Endothelial cell of umbilical vein (primary cell): ENCODE measurements at regions not wholly inside any gene's neighbourhood (a gene's known extent, or its start where the extent isn't known, plus 50 kb on each side); places are given as distances from the start of the nearest gene placed in this dataset.
"Not testable (repeated sequence)": the region's sequence is repeated elsewhere in the genome, so short reads cannot be mapped to it uniquely, and the experiment has no call there.

Experiments used
- BruUV-seq: library from RNA; stranded (reverse); fragments of 400-500 nt; replicated peaks from 2 replicates; lab custom pipeline; 2021; lab: Mats Ljungman, UMichigan
- CTCF ChIA-PET: fragments of 300-600, 350-600 bp; sonication (Branson Sonifier 250); formaldehyde crosslinking; loops from one replicate; lab custom pipeline; 2021; ENCODE audit warnings: antibody characterized with exemption, inconsistent platforms; lab: Charles Lee
- POLR2A ChIA-PET: fragments of 300-600, 350-600 bp; sonication (Branson Sonifier 250); formaldehyde crosslinking; loops from one replicate; lab custom pipeline; 2021; ENCODE audit warnings: antibody characterized with exemption, inconsistent platforms; lab: Charles Lee
- DNase-seq: peaks from one replicate; pipeline ENCODE4 v3.0.0-alpha.2; 2011; ENCODE audit warnings: low read depth, low spot score
- FAIRE-seq: peaks from 2 replicates; lab custom pipeline; 2011; peaks lifted over from hg19 to GRCh38; lab: Jason Lieb, UNC
- H2AFZ ChIP-seq: 2 replicates; pipeline ENCODE4 v1.6.0; 2012; ENCODE audit warnings: low read depth, low read length, control low read depth, inconsistent platforms
- H3K27ac ChIP-seq: 2 replicates; pipeline ENCODE4 v1.5.1; 2011; ENCODE audit warnings: low read depth, mild to moderate bottlenecking, control low read depth, low read length, moderate library complexity; ENCODE audit not compliant: insufficient read depth
- H3K27me3 ChIP-seq, 2 experiments: 2 replicates each; pipeline versions ENCODE4 v1.6.0 to v1.6.1; 2011; ENCODE audit warnings: low read length in 2 of 2, mixed read lengths in 1 of 2; ENCODE audit not compliant: control insufficient read depth in 2 of 2, insufficient read depth in 2 of 2
- H3K36me3 ChIP-seq, 2 experiments: 2 replicates in 1 of 2; 3 replicates in 1 of 2; pipeline ENCODE4 v1.5.1; 2011; ENCODE audit warnings: low read length in 2 of 2, mild to moderate bottlenecking in 1 of 2, moderate library complexity in 1 of 2; ENCODE audit not compliant: control insufficient read depth in 2 of 2, insufficient read depth in 2 of 2; ENCODE audit errors: extremely low read depth in 1 of 2
- H3K4me1 ChIP-seq: 3 replicates; pipeline ENCODE4 v1.5.1; 2011; ENCODE audit warnings: mild to moderate bottlenecking, low read length; ENCODE audit not compliant: control insufficient read depth, insufficient read depth; ENCODE audit errors: extremely low read depth
- H3K4me2 ChIP-seq: 2 replicates; pipeline ENCODE4 v1.6.1; 2011; ENCODE audit warnings: low read length, control low read depth, mixed read lengths; ENCODE audit not compliant: insufficient read depth
- H3K4me3 ChIP-seq, 3 experiments: fragments of 200-600 bp in 1 of 3; sonication (generic), shearing (Covaris generic) in 1 of 3; replicated peaks in 1 of 3; 2 replicates each; pipeline ENCODE4 v1.5.1; 2011 to 2016; ENCODE audit warnings: control low read depth in 3 of 3, low read length in 3 of 3, mild to moderate bottlenecking in 2 of 3, inconsistent platforms in 1 of 3, low read depth in 1 of 3, moderate library complexity in 1 of 3; ENCODE audit not compliant: insufficient read depth in 1 of 3
- H3K79me2 ChIP-seq: 2 replicates; pipeline ENCODE4 v1.6.0; 2012; ENCODE audit warnings: low read length, inconsistent platforms; ENCODE audit not compliant: control insufficient read depth, insufficient read depth
- H3K9ac ChIP-seq: replicated peaks from 2 replicates; pipeline ENCODE3; 2011; ENCODE audit warnings: low read length, control low read depth; ENCODE audit not compliant: insufficient read depth; ENCODE audit errors: extremely low read depth
- H3K9me1 ChIP-seq: replicated peaks from 3 replicates; pipeline ENCODE4 v1.6.0; 2011; ENCODE audit warnings: mild to moderate bottlenecking, low read length; ENCODE audit not compliant: control insufficient read depth, insufficient read depth; ENCODE audit errors: extremely low read depth
- H3K9me3 ChIP-seq: replicated peaks from 2 replicates; pipeline ENCODE4 v1.5.1; 2012; ENCODE audit warnings: low read length, inconsistent platforms; ENCODE audit not compliant: control insufficient read depth, insufficient read depth
- H4K20me1 ChIP-seq: replicated peaks from 2 replicates; pipeline ENCODE3; 2011; ENCODE audit warnings: mild to moderate bottlenecking, low read length; ENCODE audit not compliant: control insufficient read depth, insufficient read depth; ENCODE audit errors: extremely low read depth
- CTCF ChIP-seq, 2 donors: IDR thresholded peaks; 1 replicate in 1 of 2; 2 replicates in 1 of 2; pipeline ENCODE4 v1.5.1; 2011; ENCODE audit warnings: low read length in 2 of 2, mild to moderate bottlenecking in 2 of 2, moderate library complexity in 2 of 2, control low read depth in 1 of 2, inconsistent platforms in 1 of 2, low read depth in 1 of 2; ENCODE audit not compliant: insufficient read depth in 1 of 2; ENCODE audit errors: extremely low read depth in 1 of 2
- EZH2 ChIP-seq: IDR thresholded peaks from 2 replicates; pipeline ENCODE4 v1.6.1; 2012; ENCODE audit warnings: borderline replicate concordance, low read depth, mild to moderate bottlenecking, moderate library complexity, low read length, inconsistent platforms; ENCODE audit not compliant: severe bottlenecking
- FOS ChIP-seq: IDR thresholded peaks from 2 replicates; pipeline ENCODE4 v1.6.1; 2011; ENCODE audit warnings: mild to moderate bottlenecking, low read length, moderate library complexity, borderline replicate concordance; ENCODE audit not compliant: insufficient read depth
- GATA2 ChIP-seq: IDR thresholded peaks from 2 replicates; pipeline ENCODE4 v1.7.0; 2011; ENCODE audit warnings: low read depth, mild to moderate bottlenecking, moderate library complexity, mixed read lengths, low read length; ENCODE audit not compliant: insufficient read length, insufficient read depth
- JUN ChIP-seq: IDR thresholded peaks from 2 replicates; pipeline ENCODE4 v1.6.1; 2011; ENCODE audit warnings: borderline replicate concordance, low read depth; ENCODE audit not compliant: insufficient read length, insufficient read depth
- MAX ChIP-seq: IDR thresholded peaks from 2 replicates; pipeline ENCODE4 v1.6.1; 2011; ENCODE audit not compliant: insufficient read depth, insufficient read length
- MYC ChIP-seq: IDR thresholded peaks from one replicate; pipeline ENCODE4 v1.6.1; 2011; ENCODE audit warnings: mild to moderate bottlenecking, low read depth, low read length
- POLR2A ChIP-seq: IDR thresholded peaks from 2 replicates; pipeline ENCODE4 v1.6.1; 2012; ENCODE audit warnings: low read depth, mild to moderate bottlenecking, control low read depth, low read length
- POLR2AphosphoS5 ChIP-seq: IDR thresholded peaks from 2 replicates; pipeline ENCODE4 v1.6.1; 2012; ENCODE audit warnings: low read depth, mild to moderate bottlenecking, control low read depth, low read length, moderate library complexity; ENCODE audit not compliant: insufficient read depth
- dilution Hi-C: fragments of 300-500 bp; cut with MboI; formaldehyde crosslinking; loops from one replicate; pipeline ENCODE4 v1.15.0; 2019; ENCODE audit warnings: low sequenced_read_pairs; ENCODE audit not compliant: extremely low pct_ligation_motif_present
- intact Hi-C: fragments of 100-400 bp; cut with micrococcal nuclease; formaldehyde crosslinking; loops from one replicate; pipeline ENCODE4 v1.10.0; 2022

GRCh38 chr12:116667752-116668151 lies 70.1 kb downstream of the SPRING1 start:
- ChIA-PET POLR2A (no interaction called here), CTCF (no interaction called here)
- no peak overlapping the region for H3K4me3 ChIP-seq
- H3K9ac ChIP-seq, result no peak overlapping the region
- H3K9me3 ChIP-seq, result no peaks in the 10 kb centered on the region
- DNase-seq (no peak), FAIRE-seq (no peak)
- intact Hi-C loops, result no loop called here
- peaks cover 0 to 3% of the 10 kb centered on the region in 2 experiments for H3K27me3 ChIP-seq
- no peak overlapping the region for H3K27ac ChIP-seq
- no peaks in the 10 kb centered on the region for H3K36me3 ChIP-seq
- H2AFZ ChIP-seq, result no peak overlapping the region
- H3K4me2 ChIP-seq, result no peak overlapping the region
- no peaks in the 10 kb centered on the region for H3K4me1 ChIP-seq
- no peaks in the 10 kb centered on the region for H3K79me2 ChIP-seq
- TF ChIP-seq EZH2 (no peak), FOS (no peak), MAX (no peak), POLR2AphosphoS5 (no peak), GATA2 (no peak), JUN (no peak), MYC (no peak), CTCF (IDR thresholded peaks at IDR 0.05; ENCODE audit: extremely low read depth in 1 of 2, insufficient read depth in 1 of 2, low read depth in 1 of 2, low read length in 2 of 2) (no peak), POLR2A (no peak)
- H3K9me1 ChIP-seq, result no peaks in the 10 kb centered on the region
- BruUV-seq, result no TSS peak
- no peaks in the 10 kb centered on the region for H4K20me1 ChIP-seq
- dilution Hi-C loops, result no loop called here

GRCh38 chr12:116666829-116667228 lies 71.0 kb downstream of the SPRING1 start:
- H3K9me3 ChIP-seq, H3K27ac ChIP-seq, CTCF ChIA-PET, H2AFZ ChIP-seq, H3K9ac ChIP-seq, intact Hi-C loops, H3K36me3 ChIP-seq, H3K4me2 ChIP-seq, POLR2A ChIA-PET, DNase-seq, FAIRE-seq, BruUV-seq, H3K9me1 ChIP-seq, H3K27me3 ChIP-seq, dilution Hi-C loops, H3K4me3 ChIP-seq, H3K4me1 ChIP-seq, H3K79me2 ChIP-seq, H4K20me1 ChIP-seq: not testable (repeated sequence)
